Vagina (tissue), 2 donors: ENCODE measurements at regions not wholly inside any gene's neighbourhood (a gene's known extent, or its start where the extent isn't known, plus 50 kb on each side); places are given as distances from the start of the nearest gene placed in this dataset.

Experiments
- DNase-seq, 2 donors: peaks; one replicate each; pipeline ENCODE4 v3.0.0-alpha.2; 2017; ENCODE audit errors: extremely low spot score in 2 of 2
- H3K27ac ChIP-seq: fragments of 200-600 bp; sonication (generic); one replicate; pipeline ENCODE4 v1.5.1; 2019
- H3K27me3 ChIP-seq: fragments of 200-600 bp; sonication (generic); one replicate; pipeline ENCODE4 v1.5.1; 2019
- H3K36me3 ChIP-seq, 2 donors: fragments of 200-600 bp; sonication (generic); one replicate each; pipeline ENCODE4 v1.5.1; 2017 to 2019
- H3K4me1 ChIP-seq: fragments of 200-600 bp; sonication (generic); one replicate; pipeline ENCODE4 v1.5.1; 2019
- H3K4me3 ChIP-seq, 2 donors: fragments of 200-600 bp; sonication (generic); 1 replicate in 1 of 2; 2 replicates in 1 of 2; pipeline ENCODE4 v1.5.1; 2016 to 2019
- H3K9me3 ChIP-seq: fragments of 200-600 bp; sonication (generic); one replicate; pipeline ENCODE4 v1.5.1; 2019
- POLR2A ChIP-seq, 2 donors: fragments of 450-650 bp; IDR thresholded peaks; one replicate each; pipeline ENCODE4 v1.6.1; 2017; ENCODE audit warnings: antibody characterized with exemption in 2 of 2, mild to moderate bottlenecking in 2 of 2, moderate library complexity in 2 of 2
- POLR2AphosphoS5 ChIP-seq, 2 donors: sonication (generic); formaldehyde crosslinking; IDR thresholded peaks; one replicate each; pipeline ENCODE4 v1.9.0; 2017; ENCODE audit warnings: antibody characterized with exemption in 2 of 2, mild to moderate bottlenecking in 2 of 2, low read depth in 1 of 2; ENCODE audit not compliant: insufficient read depth in 1 of 2
- intact Hi-C: fragments of 100-400 bp; cut with DNase I; formaldehyde crosslinking; loops from one replicate; pipeline ENCODE4 v1.15.1; 2023
- TF ChIP-seq, protein P1 (sequence below), 3 experiments: fragments of 450-650 bp in 2 of 3; fragments of 200-600 bp in 1 of 3; sonication (generic) in 1 of 3; IDR thresholded peaks; one replicate each; pipeline ENCODE4 v1.5.1; 2017 to 2019; ENCODE audit warnings: antibody characterized with exemption in 3 of 3, mild to moderate bottlenecking in 2 of 3, moderate library complexity in 2 of 3

GRCh38 chr6:15736297-15736696 is 73.5 kb upstream of the DTNBP1 start:
- no peaks in the 10 kb centered on the region for H3K27me3 ChIP-seq
- TF ChIP-seq, protein P1, sequence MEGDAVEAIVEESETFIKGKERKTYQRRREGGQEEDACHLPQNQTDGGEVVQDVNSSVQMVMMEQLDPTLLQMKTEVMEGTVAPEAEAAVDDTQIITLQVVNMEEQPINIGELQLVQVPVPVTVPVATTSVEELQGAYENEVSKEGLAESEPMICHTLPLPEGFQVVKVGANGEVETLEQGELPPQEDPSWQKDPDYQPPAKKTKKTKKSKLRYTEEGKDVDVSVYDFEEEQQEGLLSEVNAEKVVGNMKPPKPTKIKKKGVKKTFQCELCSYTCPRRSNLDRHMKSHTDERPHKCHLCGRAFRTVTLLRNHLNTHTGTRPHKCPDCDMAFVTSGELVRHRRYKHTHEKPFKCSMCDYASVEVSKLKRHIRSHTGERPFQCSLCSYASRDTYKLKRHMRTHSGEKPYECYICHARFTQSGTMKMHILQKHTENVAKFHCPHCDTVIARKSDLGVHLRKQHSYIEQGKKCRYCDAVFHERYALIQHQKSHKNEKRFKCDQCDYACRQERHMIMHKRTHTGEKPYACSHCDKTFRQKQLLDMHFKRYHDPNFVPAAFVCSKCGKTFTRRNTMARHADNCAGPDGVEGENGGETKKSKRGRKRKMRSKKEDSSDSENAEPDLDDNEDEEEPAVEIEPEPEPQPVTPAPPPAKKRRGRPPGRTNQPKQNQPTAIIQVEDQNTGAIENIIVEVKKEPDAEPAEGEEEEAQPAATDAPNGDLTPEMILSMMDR (IDR thresholded peaks at IDR 0.05), result no peak
- no peak for TF ChIP-seq POLR2AphosphoS5 (IDR thresholded peaks at IDR 0.05; ENCODE audit: insufficient read depth in 1 of 2, low read depth in 1 of 2)
- no peak for TF ChIP-seq POLR2A (IDR thresholded peaks at IDR 0.05)
- H3K4me3 ChIP-seq, result no peak overlapping the region
- no peak overlapping the region for H3K27ac ChIP-seq
- no peak for DNase-seq
- no peaks in the 10 kb centered on the region for H3K36me3 ChIP-seq
- H3K4me1 ChIP-seq, result no peaks in the 10 kb centered on the region
- intact Hi-C loops, result no loop called here
- no peaks in the 10 kb centered on the region for H3K9me3 ChIP-seq

DNA sequence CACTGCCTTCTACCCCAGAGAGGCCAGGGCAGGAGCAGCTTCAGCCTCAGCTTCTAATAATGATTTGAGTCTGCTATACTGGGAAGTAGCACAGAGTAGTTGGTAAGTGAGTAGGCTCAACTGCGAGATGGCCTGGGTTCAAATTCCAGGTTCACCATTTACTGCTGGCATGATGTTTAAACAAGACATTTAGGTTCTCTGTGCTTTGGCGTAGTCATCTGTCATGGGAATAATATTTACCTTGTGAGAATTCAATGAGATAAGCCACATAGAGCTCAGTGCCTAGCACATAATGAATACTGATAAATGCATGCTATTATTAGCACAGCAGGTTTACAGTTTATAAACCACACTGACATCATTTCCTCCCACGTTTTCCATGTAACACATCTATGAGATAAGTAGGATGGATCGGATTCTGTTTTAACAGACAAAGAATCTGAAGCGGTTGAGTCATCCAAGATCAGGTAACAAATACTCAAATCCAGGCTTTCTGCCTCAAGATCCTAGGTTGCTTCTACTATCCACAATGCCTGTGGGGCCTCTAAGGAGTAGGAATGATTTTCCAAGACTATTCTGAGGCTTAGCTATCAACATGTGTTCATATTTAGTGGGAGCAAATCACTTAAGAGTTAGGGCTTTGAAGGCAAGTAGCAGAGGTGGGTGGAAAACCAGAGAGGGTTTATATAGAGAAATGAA is 72.9 kb upstream of the DTNBP1 start:
- Histone ChIP-seq H3K27me3 (no peaks in the 10 kb centered on the region), H3K36me3 (no peaks in the 10 kb centered on the region), H3K9me3 (no peaks in the 10 kb centered on the region), H3K4me1 (no peaks in the 10 kb centered on the region), H3K4me3 (no peak overlapping the region), H3K27ac (no peak overlapping the region)
- intact Hi-C loops, result no loop called here
- TF ChIP-seq POLR2AphosphoS5 (IDR thresholded peaks at IDR 0.05; ENCODE audit: insufficient read depth in 1 of 2, low read depth in 1 of 2) (no peak), POLR2A (IDR thresholded peaks at IDR 0.05) (no peak)
- TF ChIP-seq, protein P1 (IDR thresholded peaks at IDR 0.05), result no peak
- no peak for DNase-seq

DNA sequence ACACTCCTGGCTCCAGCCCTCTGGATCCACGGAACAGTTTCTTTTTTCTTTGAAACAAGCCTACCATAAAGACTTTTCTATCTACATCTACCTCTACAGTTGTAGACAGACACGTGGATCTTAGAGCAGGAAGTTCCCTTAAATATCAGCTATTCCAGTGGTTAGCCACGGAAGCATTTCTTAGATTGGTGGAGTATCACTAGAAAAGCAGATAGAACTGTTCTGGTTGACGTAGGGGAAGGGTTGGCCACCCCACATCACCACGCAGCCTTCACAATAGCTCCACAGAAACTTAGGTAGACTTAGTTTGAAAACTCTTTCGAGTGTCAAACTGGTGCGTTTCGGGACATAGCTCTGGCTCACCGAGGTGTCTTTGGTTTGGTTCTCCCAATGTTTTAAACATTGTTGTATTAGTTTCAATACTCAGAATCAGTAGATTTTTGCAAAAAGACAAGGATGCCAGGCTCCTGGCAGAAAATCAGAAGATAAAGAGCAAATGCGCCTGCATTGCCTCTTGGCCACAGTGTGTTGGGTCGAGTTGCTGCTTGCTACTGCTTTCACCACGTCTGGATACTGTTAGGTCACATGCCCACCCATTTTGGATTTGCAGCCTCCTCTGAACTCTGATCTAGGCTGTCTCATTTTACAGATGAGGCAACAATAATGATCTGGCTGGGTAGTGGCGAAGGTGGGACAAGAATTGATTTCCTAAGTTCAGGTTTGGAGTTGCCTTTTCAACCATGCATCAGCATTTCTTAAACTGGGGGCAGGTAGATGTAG is 71.5 kb upstream of the DTNBP1 start:
- H3K36me3 ChIP-seq, result no peaks in the 10 kb centered on the region
- intact Hi-C loops, result no loop called here
- no peak for DNase-seq
- no peaks in the 10 kb centered on the region for H3K27me3 ChIP-seq
- H3K4me1 ChIP-seq, result no peaks in the 10 kb centered on the region
- no peak overlapping the region for H3K4me3 ChIP-seq
- TF ChIP-seq POLR2AphosphoS5 (IDR thresholded peaks at IDR 0.05; ENCODE audit: insufficient read depth in 1 of 2, low read depth in 1 of 2), result no peak
- no peak for TF ChIP-seq POLR2A (IDR thresholded peaks at IDR 0.05)
- TF ChIP-seq, protein P1 (IDR thresholded peaks at IDR 0.05), result no peak
- no peak overlapping the region for H3K27ac ChIP-seq
- no peaks in the 10 kb centered on the region for H3K9me3 ChIP-seq

DNA sequence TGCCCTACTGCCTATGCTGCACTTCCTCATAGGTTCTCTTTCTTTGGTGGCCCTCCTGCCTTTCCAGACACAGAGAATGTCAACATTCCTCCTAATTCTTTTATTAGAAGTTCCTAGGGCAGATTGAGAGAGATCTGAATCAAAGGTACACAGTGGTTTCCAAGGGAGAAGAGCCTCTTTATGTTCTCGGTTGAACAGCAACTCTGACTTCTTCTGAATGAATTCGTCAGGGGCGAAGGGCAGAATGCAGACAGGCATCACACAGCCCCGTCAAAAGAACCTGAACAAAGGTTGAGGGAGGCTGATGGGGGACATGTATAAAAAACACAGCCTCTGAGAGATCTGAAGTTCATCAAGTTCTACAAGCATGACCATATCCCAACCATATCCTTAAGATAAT is 68.1 kb upstream of the DTNBP1 start:
- Histone ChIP-seq H3K27me3 (no peaks in the 10 kb centered on the region), H3K36me3 (no peaks in the 10 kb centered on the region), H3K9me3 (no peaks in the 10 kb centered on the region), H3K4me1 (no peaks in the 10 kb centered on the region), H3K27ac (no peak overlapping the region), H3K4me3 (no peak overlapping the region)
- intact Hi-C loops, result no loop called here
- TF ChIP-seq POLR2A (IDR thresholded peaks at IDR 0.05) (no peak), POLR2AphosphoS5 (IDR thresholded peaks at IDR 0.05; ENCODE audit: insufficient read depth in 1 of 2, low read depth in 1 of 2) (no peak)
- TF ChIP-seq, protein P1 (IDR thresholded peaks at IDR 0.05), result no peak
- no peak for DNase-seq

DNA sequence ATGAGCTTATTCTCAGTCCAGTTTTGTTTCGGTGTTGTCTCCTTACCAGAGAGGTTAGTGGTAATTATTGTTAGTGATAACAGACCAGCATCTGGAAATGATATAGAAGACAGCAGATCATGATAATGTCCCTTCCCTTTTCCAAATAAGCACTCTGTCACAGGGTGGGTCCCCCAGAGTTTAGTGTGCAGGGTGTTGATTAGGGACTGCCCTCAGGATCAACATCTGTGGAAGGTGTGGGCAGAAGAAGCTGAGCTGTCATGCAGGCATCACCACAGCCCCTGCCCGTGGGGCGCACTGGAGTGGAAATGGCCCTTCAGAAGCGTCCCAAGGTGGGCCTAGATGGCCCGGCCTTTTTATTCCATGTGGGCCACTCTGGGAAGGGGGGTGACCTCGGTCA is 67.6 kb upstream of the DTNBP1 start:
- no peak for TF ChIP-seq POLR2A (IDR thresholded peaks at IDR 0.05)
- TF ChIP-seq, protein P1 (IDR thresholded peaks at IDR 0.05), result peak in 1 of 3 experiments; percentile 17
- TF ChIP-seq POLR2AphosphoS5 (IDR thresholded peaks at IDR 0.05; ENCODE audit: insufficient read depth in 1 of 2, low read depth in 1 of 2), result no peak
- no peak for DNase-seq
- Histone ChIP-seq H3K36me3 (no peaks in the 10 kb centered on the region), H3K27me3 (no peaks in the 10 kb centered on the region), H3K4me1 (no peaks in the 10 kb centered on the region), H3K4me3 (no peak overlapping the region), H3K9me3 (no peaks in the 10 kb centered on the region), H3K27ac (no peak overlapping the region)
- intact Hi-C loops, result no loop called here
